AG09309 (cell line): ENCODE measurements at regions not wholly inside any gene's neighbourhood (a gene's known extent, or its start where the extent isn't known, plus 50 kb on each side); places are given as distances from the start of the nearest gene placed in this dataset.

ENCODE experiments used
- DNase-seq: peaks from one replicate; pipeline ENCODE4 v3.0.0-alpha.2; 2010; ENCODE audit warnings: low read depth
- H3K4me3 ChIP-seq: 2 replicates; pipeline ENCODE4 v1.5.1; 2011; ENCODE audit warnings: mild to moderate bottlenecking, low read depth, low read length, moderate library complexity; ENCODE audit not compliant: control insufficient read depth
- CTCF ChIP-seq: IDR thresholded peaks from 2 replicates; pipeline ENCODE4 v1.5.1; 2011; ENCODE audit warnings: mild to moderate bottlenecking, low read depth, low read length, inconsistent platforms; ENCODE audit not compliant: insufficient read depth, control insufficient read depth; ENCODE audit errors: missing control alignments

DNA sequence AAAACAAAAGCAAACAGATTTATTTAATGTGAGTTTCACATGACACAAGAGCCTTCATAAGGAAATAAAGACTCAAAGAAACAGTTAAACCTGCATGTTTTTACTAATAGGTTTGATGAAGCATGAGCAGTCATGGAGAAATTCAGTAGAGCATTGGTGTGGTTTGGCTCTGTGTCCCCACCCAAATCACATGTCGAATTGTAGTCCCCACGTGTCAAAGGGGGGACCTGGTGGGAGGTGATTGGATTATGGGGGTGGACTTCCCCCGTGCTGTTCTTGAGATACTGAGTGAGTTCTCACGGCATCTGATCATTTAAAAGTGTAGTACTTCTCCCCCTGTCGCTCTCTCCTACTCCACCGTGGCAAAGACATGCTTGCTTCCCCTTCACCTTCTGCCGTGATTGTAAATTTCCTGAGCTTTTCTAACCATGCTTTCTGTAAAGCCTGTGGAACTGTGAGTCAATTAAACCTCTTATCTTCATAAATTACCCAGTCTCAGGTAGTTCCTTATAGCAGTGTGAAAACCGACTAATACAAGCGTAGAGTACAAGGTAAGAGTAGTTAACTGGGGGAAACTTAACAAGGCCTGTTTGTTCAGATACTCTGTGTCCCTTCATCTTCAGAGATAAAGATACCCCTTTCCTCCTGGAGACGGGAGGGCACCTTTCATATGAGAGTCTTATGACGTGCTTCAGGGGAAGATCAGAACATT lies 354.8 kb downstream of the SIPA1L2 start:
- DNase-seq = no peak
- no peak for TF ChIP-seq CTCF
- H3K4me3 ChIP-seq = no peak overlapping the region

DNA sequence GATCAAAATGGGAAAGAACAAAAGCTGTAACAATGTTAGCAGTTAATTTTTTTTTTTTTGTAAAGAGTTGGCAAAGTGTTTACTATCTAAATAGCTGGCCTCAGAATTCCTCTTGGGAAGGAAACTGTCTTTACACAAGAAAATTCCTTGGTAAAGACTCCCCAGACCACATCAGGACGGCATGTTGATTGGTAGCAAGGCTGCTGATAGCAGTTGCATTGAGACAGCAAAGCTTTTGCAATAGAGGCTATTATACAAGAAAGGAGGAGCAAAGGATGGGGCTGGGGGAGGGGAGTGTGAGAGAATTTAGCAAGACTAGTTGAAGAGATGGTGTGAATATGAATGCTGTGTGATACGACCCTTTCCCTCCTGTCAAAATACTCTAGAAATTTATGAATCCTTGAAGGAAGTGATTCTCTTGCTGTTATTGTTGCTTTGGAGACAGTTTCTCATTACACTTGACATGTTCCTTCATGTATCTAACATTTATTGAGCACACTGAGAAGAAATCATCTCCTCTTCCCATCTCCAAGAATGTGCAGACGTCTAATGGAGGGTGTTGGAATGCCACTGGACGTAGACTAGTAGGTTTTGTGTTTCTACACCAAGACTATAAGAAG lies 355.6 kb downstream of the SIPA1L2 start:
- DNase-seq = peak; percentile 71
- no peak overlapping the region for H3K4me3 ChIP-seq
- no peak for TF ChIP-seq CTCF

- TF ChIP-seq CTCF = no peak
- no peak overlapping the region for H3K4me3 ChIP-seq
- no peak for DNase-seq
Observed at GRCh38 chr1:232273011-232273410, 356.9 kb downstream of the SIPA1L2 start.

DNA sequence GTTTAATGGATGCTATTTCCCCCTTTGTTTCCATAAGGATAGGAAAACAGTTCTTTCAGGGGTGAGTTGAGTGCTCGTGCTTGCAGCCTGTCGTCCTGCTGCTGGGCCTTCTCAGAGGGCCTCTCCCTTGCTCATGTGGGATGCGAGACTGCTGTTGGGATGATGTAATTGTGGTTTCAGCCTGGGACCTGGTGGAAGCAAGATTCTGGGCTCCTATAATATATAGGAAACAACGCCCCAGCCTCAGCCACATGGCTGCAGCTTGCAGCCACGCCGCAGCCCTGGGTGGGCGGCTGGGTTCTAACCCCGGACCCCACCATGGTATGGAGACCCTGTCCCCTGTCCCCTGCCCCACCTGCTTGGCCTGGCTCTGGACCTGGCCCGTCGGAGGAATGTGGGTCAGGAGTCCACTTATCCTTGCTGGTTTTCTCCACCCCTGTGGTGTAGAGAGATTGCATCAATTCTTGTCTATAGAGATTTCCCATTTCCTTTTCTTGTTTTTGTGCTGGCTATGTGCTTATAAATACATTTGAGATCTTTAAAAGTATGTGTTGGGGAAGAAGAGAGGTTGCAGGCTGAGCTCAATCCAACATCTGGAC lies 357.8 kb downstream of the SIPA1L2 start:
- H3K4me3 ChIP-seq = no peak overlapping the region
- no peak for DNase-seq
- no peak for TF ChIP-seq CTCF

- no peak overlapping the region for H3K4me3 ChIP-seq
- TF ChIP-seq CTCF = no peak
- no peak for DNase-seq
Observed at GRCh38 chr1:232271299-232271698, 358.6 kb downstream of the SIPA1L2 start.

- no peak for TF ChIP-seq CTCF
- H3K4me3 ChIP-seq = no peak overlapping the region
- DNase-seq = no peak
Observed at GRCh38 chr1:232269988-232270387, 359.9 kb downstream of the SIPA1L2 start.
